ENCODE measurements at regions not wholly inside any gene's neighbourhood (a gene's known extent, or its start where the extent isn't known, plus 50 kb on each side); places are given as distances from the start of the nearest gene placed in this dataset.
"Not testable (repeated sequence)": the region's sequence is repeated elsewhere in the genome, so short reads cannot be mapped to it uniquely, and the experiment has no call there.

- no peak for TF ChIP-seq CTCF (conservative IDR thresholded peaks at IDR 0.05; ENCODE audit: low read depth, low read length)
- TF ChIP-seq EZH2 (IDR thresholded peaks at IDR 0.05; ENCODE audit: borderline replicate concordance, low read depth, low read length, poor library complexity, severe bottlenecking) = no peak
- intact Hi-C loops (cut with micrococcal nuclease; ENCODE audit: unreplicated experiment) = no loop called here
- DNase-seq (ENCODE audit: low spot score) = no peak
- no peaks in the 10 kb centered on the region for H3K4me1 ChIP-seq (ENCODE audit: insufficient read depth, low read length, poor library complexity, severe bottlenecking)
- no peak overlapping the region for H3K4me3 ChIP-seq (ENCODE audit: low read depth, low read length, poor library complexity, severe bottlenecking)
- H3K27me3 ChIP-seq (replicated peaks; ENCODE audit: insufficient read depth, low read depth, low read length, poor library complexity) = no peaks in the 10 kb centered on the region
- no TSS peak for BruUV-seq (replicated peaks)
- H3K27ac ChIP-seq (ENCODE audit: low read depth, low read length, poor library complexity, severe bottlenecking) = no peak overlapping the region
- no peaks in the 10 kb centered on the region for H3K9me3 ChIP-seq (ENCODE audit: low read depth, low read length, poor library complexity, severe bottlenecking)
- ChIA-PET POLR2A (ENCODE audit: low non-redundant PET) (no interaction called here), CTCF (no interaction called here)
- no peaks in the 10 kb centered on the region for H3K36me3 ChIP-seq (ENCODE audit: insufficient read depth, low read length, poor library complexity, severe bottlenecking)
These were observed 1371.1 kb downstream of the FSCB start for GRCh38 chr14:43135877-43136411.

GRCh38 chr14:43132441-43132840, 1374.6 kb downstream of the FSCB start:
- no peak overlapping the region for H3K27ac ChIP-seq (ENCODE audit: low read depth, low read length, poor library complexity, severe bottlenecking)
- no TSS peak for BruUV-seq (replicated peaks)
- CTCF ChIA-PET = no interaction called here
- TF ChIP-seq EZH2 (IDR thresholded peaks at IDR 0.05; ENCODE audit: borderline replicate concordance, low read depth, low read length, poor library complexity, severe bottlenecking) = no peak
- no peak for TF ChIP-seq CTCF (conservative IDR thresholded peaks at IDR 0.05; ENCODE audit: low read depth, low read length)
- H3K4me1 ChIP-seq (ENCODE audit: insufficient read depth, low read length, poor library complexity, severe bottlenecking) = no peaks in the 10 kb centered on the region
- intact Hi-C loops (cut with micrococcal nuclease; ENCODE audit: unreplicated experiment) = no loop called here
- H3K9me3 ChIP-seq (ENCODE audit: low read depth, low read length, poor library complexity, severe bottlenecking) = no peaks in the 10 kb centered on the region
- no peaks in the 10 kb centered on the region for H3K27me3 ChIP-seq (replicated peaks; ENCODE audit: insufficient read depth, low read depth, low read length, poor library complexity)
- POLR2A ChIA-PET (ENCODE audit: low non-redundant PET) = no interaction called here
- no peak for DNase-seq (ENCODE audit: low spot score)
- H3K4me3 ChIP-seq (ENCODE audit: low read depth, low read length, poor library complexity, severe bottlenecking) = no peak overlapping the region
- H3K36me3 ChIP-seq (ENCODE audit: insufficient read depth, low read length, poor library complexity, severe bottlenecking) = no peaks in the 10 kb centered on the region

DNA sequence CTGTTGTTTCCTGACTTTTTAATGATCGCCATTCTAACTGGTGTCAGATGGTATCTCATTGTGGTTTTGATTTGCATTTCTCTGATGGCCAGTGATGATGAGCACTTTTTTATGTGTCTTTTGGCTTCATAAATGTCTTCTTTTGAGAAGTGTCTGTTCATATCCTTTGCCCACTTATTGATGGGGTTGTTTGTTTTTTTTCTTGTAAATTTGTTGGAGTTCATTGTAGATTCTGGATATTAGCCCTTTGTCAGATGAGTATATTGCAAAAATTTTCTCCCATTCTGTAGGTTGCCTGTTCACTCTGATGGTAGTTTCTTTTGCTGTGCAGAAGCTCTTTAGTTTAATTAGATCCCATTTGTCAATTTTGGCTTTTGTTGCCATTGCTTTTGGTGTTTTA, 1378.7 kb downstream of the FSCB start:
- H3K36me3 ChIP-seq (ENCODE audit: insufficient read depth, low read length, poor library complexity, severe bottlenecking); intact Hi-C loops (cut with micrococcal nuclease; ENCODE audit: unreplicated experiment); H3K4me1 ChIP-seq (ENCODE audit: insufficient read depth, low read length, poor library complexity, severe bottlenecking); BruUV-seq (replicated peaks); H3K27me3 ChIP-seq (replicated peaks; ENCODE audit: insufficient read depth, low read depth, low read length, poor library complexity); CTCF ChIA-PET; H3K27ac ChIP-seq (ENCODE audit: low read depth, low read length, poor library complexity, severe bottlenecking); H3K9me3 ChIP-seq (ENCODE audit: low read depth, low read length, poor library complexity, severe bottlenecking); H3K4me3 ChIP-seq (ENCODE audit: low read depth, low read length, poor library complexity, severe bottlenecking); DNase-seq (ENCODE audit: low spot score); POLR2A ChIA-PET (ENCODE audit: low non-redundant PET): not testable (repeated sequence)

GRCh38 chr14:43127874-43128273, 1379.2 kb downstream of the FSCB start:
- BruUV-seq (replicated peaks); intact Hi-C loops (cut with micrococcal nuclease; ENCODE audit: unreplicated experiment): not testable (repeated sequence)

More at GRCh38 chr14:43127874-43128273, 1379.2 kb downstream of the FSCB start:
- H3K4me3 ChIP-seq (ENCODE audit: low read depth, low read length, poor library complexity, severe bottlenecking); DNase-seq (ENCODE audit: low spot score); H3K36me3 ChIP-seq (ENCODE audit: insufficient read depth, low read length, poor library complexity, severe bottlenecking); H3K27ac ChIP-seq (ENCODE audit: low read depth, low read length, poor library complexity, severe bottlenecking); POLR2A ChIA-PET (ENCODE audit: low non-redundant PET); H3K4me1 ChIP-seq (ENCODE audit: insufficient read depth, low read length, poor library complexity, severe bottlenecking); H3K9me3 ChIP-seq (ENCODE audit: low read depth, low read length, poor library complexity, severe bottlenecking); H3K27me3 ChIP-seq (replicated peaks; ENCODE audit: insufficient read depth, low read depth, low read length, poor library complexity); CTCF ChIA-PET: not testable (repeated sequence)
